NCI-H510A (cell line): ENCODE measurements at regions not wholly inside any gene's neighbourhood (a gene's known extent, or its start where the extent isn't known, plus 50 kb on each side); places are given as distances from the start of the nearest gene placed in this dataset.
A peak's percentile ranks its signal among the peaks of the same experiment; 100 is the strongest.

Experiments
- DNase-seq: peaks from one replicate; lab custom pipeline; 2025; lab: John Stamatoyannopoulos, UW

DNA sequence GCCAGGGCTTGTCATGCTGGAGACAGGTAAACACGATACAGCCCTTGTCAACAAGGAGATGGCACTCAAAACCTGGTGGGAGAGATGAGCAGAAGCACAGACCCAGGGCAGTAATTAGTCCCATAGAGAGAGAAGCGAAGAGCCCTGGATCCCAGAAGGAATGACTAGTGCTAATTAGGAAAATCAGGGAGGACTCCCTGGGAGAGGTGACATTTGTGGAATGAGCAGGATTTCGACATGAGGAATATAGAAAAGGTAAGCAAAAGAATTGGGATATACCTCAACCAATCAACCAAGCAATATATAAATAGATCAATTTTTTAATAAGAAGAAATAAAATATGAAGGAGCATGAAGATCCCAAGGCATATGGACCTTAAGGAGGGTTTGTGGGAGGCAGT lies 98.5 kb upstream of the GJB5 start:
- DNase-seq = no peak

GRCh38 chr1:34656731-34657130 lies 98.1 kb upstream of the GJB5 start:
- DNase-seq = no peak

GRCh38 chr1:34657266-34657665 lies 97.6 kb upstream of the GJB5 start:
- no peak for DNase-seq

DNA sequence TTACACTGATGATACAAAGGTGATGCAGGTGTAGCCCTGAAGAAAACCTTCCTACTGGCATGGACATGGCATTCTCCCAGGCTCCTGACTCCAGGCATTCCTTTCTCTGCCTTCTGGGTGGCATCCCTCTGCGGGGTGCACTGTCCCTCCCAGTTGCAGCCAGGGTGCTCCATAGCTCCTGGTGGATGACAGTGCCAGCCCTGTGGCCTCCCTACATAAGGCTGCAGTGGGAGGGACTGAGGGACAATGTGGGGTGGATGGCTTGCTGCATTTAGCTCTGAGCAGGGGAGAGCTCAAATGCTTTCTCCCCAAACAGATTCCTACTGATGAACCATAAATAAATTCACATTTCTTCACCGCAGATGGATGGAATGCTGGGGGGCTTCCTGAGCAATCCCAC lies 97.0 kb upstream of the GJB5 start:
- no peak for DNase-seq

DNA sequence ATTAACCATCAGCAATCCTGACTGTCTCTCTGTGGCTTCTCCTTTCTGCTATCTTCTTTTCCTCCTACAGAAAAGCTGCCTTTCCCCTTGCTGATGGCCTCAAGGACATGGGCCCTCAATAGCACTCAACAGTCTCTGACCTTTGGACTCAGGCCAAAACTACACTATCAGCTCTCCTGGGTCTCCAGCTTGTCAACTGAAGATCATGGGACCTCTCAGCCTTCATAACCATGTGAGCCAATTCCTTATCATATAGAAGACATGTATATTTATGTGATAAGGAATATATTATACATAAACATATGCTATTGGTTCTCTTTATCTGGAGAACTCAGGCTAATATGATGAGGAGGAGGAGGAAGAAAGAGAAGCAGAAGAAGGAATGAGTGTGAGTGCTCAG lies 91.8 kb upstream of the GJB5 start:
- no peak for DNase-seq

- DNase-seq = no peak
These were observed 86.8 kb upstream of the GJB5 start for GRCh38 chr1:34668063-34668462.

- DNase-seq = no peak
These were observed 83.9 kb upstream of the GJB5 start for GRCh38 chr1:34670982-34671381.

DNA sequence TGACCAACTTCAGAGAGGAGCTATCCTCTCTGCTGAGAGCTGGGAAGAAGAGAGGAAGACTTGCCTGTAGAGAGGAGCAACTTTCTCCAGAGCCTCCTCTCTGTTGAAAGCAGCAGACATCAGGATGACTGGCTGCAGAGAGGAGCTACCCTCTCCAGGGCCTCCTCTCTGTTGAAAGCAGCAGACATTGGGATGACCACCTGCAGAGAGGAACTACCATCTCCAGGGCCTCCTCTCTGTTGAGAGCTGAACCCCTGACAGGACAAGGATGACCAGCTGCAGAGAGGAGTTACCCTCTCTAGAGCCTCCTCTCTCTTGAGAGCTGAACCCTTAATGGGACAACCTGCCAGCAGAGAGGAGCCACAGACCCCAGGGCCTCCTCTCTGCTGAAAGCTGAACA lies 83.0 kb upstream of the GJB5 start:
- DNase-seq = no peak

- peak; percentile 61 for DNase-seq
These were observed 73.1 kb upstream of the GJB5 start for GRCh38 chr1:34681480-34682451.

DNA sequence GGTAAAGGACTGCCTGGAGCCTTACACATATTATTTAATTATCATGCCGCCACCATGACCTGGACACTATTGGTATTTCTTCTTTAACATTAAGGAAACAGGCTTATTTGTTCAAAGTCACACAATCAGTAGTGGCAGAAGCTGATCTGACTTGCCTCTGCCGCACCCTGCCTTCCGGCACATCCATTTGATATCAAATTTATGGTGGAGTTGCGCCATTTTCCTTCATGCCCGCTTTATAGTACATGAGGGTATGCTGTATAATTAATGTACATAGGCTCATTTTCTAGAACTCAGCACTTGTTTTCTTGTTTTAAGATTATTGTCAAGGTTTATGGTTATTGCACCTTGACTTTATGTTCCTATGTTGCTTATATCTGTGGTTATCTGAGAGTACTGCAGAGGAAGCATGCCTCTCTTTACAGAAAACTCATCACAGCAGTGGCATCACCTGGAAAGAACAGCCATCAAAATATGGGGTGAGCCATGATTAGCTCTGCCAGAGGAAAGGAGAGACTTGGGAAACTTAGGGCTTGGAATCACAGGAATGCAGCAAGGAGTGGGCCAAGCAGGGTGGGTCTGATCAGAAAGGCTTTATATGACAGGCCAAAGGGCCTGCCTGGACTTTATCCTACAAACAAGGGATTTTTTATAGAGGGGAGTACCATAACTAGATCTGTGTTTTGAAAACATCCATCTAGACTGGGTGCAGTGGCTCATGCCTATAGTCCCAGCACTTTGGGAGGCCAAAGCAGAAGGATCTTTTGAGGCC lies 72.2 kb upstream of the GJB5 start:
- DNase-seq = no peak

DNA sequence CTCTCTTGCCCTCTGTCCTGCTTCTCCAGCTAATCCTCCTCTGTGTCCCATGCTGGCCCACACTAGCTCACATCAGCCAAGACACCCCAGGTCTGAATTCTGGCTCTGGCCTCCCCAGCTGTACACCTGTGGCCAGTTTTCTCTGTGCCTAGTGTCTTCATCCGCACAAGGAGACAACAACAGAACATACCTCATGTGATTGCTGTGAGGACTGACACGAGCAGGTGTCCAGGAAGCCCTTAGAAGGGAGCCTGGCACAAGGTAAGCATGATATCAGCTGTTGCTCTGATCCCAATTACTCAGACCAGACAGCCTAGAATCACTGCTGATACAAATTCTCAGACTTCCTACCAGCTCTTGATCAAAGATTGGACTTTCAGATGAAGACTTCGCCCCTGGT lies 71.2 kb upstream of the GJB5 start:
- DNase-seq = peak; percentile 59

DNA sequence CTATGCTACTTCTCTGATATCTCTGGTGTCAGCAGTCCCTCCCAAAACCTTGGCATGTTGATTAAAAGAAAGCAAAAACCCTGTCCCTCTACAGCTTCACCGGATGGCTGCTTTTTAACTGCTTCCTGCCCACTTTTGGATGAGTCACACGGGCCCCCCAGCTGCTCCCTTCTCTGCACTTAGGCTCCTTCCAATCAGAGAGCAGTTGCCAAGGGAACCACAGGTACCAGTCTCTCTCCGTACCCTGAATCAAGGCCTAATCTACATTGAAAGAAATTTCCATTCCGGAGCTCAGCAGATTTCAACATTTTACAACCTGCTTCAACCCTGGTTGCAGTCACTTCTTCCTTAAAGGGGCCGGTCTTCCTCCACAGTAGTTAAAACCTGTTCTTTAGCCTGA lies 70.6 kb upstream of the GJB5 start:
- DNase-seq = peak; percentile 67

DNA sequence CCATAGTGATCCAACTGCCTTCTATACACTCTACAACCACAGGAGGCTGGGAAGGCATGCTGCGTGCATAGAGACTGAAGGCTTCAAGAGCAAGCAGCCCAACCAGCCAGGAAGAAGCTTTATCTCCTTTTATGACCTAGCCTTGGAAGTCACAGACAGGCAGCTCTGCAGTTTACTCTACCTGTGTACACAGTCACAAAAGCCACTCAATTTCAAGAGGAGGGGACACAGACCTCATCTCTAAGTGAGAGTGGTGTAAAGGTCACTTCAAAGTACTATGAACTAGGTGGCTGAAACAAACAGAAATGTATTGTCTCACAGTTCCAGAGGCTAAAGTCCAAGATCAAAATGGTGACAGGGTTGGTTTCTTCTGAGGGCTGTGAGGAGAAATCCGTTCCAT lies 69.6 kb upstream of the GJB5 start:
- peak; percentile 98 for DNase-seq

DNA sequence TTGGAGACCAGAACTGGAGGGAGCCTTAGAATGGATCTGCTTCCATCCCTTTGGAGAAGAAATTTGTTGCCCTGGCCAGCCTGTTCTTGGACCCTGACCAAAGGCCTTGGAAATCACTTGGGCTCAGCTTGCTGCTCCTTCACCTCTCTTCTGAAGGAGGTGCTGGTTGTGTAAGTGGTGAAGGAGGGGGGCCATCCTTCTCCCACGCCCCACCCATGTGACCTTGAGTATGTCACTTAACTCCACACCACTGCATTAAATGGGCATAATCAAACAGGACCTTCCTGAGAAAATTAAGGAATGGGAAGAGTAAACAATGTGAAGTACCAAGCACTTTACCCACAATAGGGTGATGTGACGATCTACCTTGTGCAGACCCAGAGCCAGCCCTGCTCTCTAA lies 68.3 kb upstream of the GJB5 start:
- DNase-seq = peak; percentile 20

DNA sequence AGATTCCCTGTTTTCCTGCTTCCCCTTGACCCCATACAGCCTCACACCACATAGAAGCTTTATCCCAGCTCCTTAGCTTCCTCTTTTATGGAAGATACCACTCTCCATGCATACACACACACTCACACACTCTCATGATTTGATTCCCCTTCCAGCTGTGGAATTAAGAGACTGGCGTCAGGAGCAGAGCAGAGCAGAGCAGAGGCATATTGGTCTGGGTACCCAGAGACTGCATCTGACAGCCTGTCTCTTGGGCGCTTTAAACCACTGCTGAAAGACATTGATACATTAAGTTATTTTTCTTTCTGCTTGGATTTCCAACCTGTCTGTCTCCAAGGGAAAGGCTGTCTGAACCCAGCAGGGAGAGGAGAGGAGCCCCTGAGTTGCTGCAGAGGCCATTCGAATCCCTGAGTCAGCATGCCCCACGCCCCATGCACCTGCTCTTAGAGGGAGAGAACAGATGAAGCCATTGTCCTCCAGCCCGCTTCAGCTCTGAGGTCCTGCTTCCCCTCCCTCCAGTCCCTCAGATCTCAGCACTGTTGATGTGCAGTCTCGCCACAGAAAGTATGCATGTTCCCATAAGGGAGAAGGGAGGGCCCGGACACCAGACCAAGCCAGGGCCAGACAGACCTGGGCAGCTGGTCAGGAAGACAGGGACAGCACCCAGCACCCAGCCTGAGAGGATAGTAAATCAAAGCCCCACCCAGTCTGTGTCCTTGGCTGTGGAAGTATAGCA lies 66.7 kb upstream of the GJB5 start:
- DNase-seq = peak; percentile 73

DNA sequence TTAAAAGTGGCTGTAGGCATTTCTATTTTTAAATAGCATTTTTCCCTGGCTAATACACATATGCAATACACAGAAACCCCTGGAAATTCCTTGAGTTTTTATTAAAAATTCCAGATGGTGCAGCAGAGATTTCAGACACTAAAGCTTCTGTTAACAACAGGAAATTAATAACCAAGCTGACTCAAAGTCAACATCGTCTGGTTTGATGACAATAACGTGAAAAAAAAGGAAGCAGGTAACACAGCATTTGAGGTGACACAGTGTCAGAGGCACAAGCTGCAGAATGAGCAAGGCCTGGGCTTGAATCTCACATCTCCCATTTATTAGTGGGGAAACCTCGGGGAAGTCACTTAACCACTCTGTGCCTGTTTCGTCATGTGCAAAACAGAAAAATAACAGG lies 64.6 kb upstream of the GJB5 start:
- DNase-seq = no peak

DNA sequence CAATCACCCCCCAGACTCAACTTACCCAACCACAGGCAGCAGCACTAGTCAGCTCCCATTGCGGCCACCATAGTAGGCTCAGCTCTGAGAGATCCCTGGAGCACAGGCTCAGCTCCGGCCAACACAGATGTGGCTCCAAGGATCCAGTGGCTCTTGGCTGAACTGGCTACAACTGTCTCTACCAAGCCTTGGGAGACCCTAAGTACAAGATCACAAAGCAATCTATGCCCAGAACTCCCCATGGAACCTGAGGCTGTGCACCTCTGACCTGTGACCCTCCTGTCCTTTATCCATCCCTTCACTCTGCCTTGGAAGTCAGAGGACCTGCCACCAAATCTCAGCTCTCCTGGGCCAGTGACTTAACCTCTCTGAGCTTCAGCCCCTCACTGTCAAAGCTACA lies 61.8 kb upstream of the GJB5 start:
- DNase-seq = no peak

DNA sequence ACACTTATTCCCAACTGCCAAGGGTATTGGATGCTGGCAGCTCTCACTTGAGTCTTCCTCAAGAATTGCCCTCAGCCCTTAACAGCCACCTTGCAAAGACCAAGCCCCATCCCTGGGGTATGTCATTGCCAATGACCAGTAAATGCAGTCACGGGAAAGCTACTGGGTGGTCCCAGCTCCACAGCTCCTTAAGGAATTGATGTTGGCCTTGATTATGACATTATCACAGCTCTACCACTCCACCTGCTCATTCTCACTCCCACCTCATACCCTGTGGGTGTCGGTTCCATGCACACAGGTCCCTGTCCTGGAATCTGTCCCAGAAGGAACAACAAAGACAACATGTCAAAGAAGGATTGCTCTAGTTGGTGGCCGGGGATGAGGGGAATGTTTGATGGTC lies 60.5 kb upstream of the GJB5 start:
- no peak for DNase-seq

DNA sequence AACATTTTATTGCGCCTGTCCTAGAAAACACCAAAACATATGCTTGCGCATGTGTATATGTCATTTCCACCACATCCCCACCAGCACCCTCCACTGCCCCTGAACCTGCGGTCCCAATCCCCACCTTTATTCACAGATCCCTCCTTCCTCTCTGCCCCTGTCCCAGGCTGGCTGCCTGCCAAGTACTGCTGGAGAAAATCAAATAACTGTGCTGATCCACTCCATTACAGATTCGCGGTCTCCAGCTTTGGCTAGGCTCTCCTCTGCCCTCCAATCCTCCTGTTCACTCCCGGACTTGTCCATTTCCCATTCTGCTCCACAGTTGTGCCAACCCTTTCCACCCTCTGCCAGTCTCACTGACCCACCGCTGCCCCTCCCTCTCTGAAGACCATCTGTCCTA lies 59.3 kb upstream of the GJB5 start:
- DNase-seq = peak; percentile 77

GRCh38 chr1:34696230-34696629 lies 58.6 kb upstream of the GJB5 start:
- no peak for DNase-seq

- no peak for DNase-seq
These were observed 57.9 kb upstream of the GJB5 start for GRCh38 chr1:34696981-34697380.

- no peak for DNase-seq
These were observed 57.0 kb upstream of the GJB5 start for GRCh38 chr1:34697818-34698217.
